Activated T-cell treated with anti-CD3 and anti-CD28 coated beads for 48 hours (primary cell): ENCODE measurements at regions not wholly inside any gene's neighbourhood (a gene's known extent, or its start where the extent isn't known, plus 50 kb on each side); places are given as distances from the start of the nearest gene placed in this dataset.

Experiments used
- DNase-seq: peaks from one replicate; pipeline ENCODE4 v3.0.0-alpha.2; 2020; ENCODE audit warnings: low read depth

DNA sequence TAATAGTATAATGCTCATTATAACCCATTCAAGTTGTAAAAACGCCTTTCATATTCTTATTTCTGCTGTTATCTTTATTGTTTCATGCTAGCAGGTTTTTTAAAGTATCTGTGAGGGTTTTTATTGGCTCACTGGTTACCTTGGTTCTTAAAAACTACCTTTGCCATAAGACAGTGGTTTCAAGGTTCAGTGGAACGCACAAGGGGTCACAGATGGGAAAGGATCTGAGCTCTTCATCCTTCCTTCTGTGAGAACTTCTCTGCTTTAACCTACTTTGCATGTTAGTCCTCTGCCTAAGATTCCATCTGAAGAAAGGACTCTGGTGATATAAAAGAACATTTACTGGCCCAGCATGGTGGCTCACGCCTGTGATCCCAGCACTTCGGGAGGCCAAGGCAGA, 492.6 kb downstream of the CD83 start:
- DNase-seq = no peak

DNA sequence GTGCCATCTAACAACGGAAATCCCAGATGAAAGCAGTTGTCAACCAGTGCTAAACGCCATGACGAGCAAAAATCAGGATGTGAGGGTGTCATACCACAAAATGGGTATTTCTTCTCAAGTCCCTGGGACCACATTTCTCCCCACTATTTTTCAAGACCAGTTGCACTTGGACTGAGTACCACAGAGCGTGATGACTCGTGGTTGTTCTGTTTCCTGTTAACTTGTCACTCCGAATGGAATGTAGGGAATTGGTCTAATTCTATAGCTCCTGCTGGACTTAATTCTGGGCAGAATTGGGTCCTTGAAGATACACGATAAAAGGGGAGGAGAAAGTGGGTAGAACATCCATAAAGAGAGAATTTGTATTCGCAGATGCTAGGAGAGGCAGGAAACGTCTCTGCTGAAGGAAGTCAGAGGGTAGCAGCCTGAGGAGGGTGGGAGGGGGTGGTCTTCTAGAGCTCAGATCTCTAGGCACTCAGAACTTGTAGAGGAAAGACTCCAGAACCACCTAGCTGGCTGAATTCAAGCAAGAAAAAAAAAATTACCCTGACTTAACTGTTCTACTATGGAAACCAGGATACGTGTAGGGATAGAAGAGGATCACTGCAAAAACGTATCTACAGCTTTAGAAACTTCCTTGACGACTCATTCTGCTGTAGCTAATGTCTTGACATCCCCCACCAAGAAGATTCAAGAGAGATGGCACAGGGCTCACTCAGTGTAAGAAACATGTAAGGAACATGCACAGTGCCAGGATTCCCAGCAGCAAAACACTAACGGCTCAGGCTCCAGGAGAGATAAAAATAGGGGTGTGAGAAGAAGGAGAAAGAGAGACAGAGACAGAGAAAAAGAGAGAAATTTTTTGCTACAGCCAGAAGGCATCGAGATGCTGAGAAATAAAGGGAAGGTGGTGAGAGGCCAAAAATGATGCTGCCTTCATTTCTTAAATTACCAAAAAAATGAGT, 494.7 kb downstream of the CD83 start:
- no peak for DNase-seq

DNA sequence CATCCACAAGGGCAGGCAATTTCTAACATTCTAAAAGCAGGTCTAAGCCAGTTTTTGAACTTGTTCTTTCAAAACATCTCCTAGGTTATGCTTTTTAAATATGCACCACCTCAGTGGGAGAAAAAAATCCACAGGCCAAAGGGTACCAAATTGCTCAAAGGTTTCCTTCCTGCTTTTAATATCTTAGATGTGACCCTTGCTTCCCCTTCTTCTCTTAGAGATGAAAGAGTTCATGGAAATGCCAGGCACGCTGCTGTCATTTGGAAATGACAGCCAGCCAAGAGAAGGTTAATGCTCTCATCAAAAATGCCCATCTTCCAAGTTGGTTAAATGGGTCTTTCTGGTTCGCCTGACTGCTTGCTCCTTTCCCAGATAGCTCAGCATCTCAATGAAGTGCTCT, 497.1 kb downstream of the CD83 start:
- DNase-seq = no peak

DNA sequence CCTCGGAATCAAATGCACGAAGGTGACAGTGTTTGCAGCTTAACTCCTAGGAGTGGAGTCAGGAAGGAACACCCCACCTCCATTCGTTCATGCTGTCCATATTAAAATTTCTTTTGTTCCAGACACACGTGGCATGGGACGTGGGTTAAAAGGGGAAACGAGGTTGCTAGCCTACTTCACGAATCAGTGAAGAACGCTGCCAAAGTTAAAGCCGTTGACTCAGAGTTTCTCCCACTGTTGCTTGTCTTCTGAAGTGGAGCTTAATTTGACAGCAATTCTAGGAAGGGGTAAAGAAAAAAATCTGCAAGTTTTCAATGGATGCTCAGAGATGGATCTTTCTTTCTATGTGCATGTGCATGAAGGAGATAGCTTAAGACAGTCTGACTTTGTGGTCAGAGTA, 499.1 kb downstream of the CD83 start:
- DNase-seq = no peak

DNA sequence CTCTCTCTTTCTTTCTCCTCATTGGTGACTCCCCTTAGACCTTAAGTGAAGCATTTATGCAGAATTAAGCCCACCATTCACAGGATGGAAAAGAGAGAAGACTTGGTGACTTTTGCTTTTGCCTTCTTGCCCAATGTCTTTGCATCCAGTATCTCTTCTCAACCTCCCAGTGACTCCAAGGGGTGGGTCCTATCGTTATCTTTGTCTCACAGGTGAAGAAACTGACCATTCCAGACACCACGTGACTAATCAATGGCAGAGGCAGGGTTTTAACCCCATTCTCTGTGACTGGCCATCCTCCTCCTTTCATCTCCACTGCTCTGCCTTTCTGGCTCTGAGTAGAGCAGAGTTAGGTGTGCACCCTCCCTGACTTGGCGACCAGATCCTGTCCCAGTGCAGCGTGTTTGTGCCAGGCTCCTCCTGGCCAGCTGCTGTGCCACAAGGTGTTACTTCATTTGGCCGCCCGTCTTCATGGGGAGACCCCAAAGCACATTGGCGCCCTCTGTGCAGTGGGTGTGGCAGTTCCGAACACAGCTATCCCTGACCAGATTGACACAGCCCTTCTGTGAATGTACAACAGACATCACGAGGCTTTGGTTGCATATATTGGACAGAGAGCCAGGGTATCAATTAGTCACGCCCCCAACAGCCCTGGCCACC, 501.3 kb downstream of the CD83 start:
- DNase-seq = no peak

DNA sequence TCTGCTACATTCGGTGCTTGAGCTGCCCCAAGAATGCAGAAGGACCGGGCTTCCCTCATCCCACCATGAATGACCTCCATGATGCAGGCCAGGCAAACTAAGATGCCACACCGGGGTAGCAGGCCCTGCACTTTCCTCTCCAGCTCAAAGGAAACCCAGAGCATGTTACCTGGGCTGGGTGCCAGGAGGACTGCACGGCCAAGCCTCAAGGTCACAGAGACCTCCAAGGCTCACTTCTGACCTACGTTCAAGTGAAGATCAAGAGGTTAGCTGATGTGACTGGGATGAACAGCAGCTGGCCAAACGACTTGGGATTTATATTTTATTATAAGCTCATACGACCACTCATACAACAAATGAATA, 501.8 kb downstream of the CD83 start:
- no peak for DNase-seq

DNA sequence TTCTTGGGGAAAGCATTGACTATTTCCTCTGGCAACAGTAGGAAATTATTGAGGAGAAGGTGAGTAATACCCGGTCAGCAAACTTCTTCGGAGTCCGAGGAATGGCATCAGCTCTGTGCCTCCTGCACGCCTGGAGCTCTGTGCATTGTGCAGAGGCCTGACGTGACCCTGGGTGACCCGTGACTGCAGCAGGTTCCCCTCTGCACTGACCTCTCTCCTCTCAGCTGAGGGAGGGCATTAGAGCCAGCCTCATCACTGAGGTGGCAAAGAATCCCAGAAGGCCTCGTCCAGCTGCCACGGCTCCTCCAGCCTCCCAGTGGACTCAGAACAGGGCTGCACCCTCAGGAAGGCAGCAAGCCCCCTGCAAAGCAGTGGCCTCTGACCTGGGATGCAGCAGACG, 502.9 kb downstream of the CD83 start:
- no peak for DNase-seq

DNA sequence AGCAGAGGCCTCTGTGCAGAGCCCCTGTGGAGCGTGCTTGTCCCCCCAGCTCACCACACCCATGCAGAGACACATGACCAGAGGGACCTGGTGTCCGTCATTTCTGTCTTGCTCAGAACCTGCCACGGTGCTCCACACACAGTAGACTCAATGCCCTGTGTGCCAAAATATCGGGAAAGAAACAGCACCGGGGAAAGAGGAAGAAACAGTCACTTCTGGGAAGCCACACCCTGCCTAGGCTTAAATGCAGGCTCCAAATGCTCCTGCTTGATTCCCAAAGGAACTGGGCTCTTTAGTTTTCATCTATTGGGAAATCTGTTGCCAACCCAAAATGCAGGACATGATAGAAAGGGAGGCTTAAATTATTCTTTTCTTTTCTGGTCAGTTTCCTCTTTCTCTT, 503.9 kb downstream of the CD83 start:
- no peak for DNase-seq

DNA sequence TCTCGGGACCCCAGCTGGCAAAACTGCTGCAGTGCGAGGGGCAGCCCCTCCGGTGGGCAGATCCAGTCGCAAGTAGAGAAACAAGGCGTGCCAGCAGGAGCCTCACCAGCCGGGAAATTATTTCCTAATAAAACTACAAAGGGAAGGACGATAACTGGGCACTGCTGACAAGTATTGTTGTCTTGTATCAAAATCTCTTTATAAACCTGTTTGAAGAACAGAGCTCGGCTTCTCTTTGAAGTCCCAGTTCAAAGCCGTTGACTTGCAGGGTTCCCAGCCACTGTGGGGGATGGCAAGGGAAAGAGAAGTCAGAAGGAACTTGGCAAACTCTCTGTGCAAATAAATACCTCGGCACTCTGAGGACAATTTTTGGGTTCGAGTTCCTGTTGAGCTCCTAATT, 504.5 kb downstream of the CD83 start:
- no peak for DNase-seq

DNA sequence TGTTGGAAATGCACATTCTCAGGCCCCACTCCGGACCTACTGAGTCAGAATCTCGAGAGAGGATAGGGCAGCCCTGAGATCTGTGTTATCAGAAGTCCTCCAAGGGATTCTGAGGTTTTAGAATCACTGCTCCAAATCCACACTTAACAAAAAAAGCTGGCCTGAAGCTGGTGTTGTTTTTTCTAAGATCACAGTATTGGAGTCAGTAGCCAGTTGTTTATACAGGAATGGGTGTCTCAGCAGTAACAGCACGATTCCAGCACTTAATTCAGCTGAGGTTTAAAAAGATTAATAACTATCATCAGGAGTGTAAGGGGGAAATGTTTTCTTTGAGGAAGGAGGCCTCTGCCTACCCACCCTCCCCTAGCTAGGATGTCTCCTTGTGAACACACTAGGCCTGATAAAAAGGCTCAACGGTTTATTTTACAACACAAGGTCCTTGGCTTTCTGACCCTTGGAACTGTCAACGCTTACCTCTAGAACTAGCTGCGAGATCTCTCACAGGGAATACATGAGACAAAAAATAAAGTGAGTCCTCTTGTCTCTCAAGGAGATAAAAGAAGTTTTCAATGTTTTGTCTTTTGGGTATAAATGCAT, 505.4 kb downstream of the CD83 start:
- DNase-seq = no peak

DNA sequence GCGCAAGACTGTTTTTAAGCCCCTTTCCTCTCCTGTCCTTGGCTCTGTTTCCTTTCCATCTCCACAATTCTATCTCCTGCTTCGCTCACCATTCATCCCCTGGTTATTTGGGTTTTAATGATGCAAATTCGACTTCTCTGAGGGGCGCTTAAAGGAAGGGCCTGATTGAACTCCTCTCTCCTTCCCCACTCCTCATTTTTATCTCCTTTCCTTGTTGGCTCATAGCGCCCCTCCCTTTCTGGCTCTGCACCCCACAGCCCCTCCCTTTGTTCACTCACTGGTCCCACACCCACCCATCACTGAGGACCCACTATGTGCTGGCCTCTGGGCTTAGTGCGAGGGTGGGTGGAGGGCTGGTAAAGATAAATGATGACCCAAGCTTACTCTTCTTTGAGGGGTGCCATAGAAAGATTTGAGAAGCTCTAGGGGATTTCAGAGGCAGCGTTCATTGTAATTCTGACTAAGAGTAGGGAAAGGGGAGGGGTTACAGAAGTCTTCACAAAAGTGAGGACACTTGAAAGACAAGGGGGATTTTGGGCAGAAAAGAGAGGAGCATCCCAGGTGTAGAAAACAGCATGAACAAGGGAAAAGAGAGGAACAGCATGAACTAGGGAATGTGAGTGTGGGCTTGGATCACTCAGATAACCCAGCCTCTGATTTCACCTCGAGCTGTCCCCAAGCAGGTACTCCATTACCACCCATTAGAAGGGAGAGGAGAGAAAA, 507.8 kb downstream of the CD83 start:
- no peak for DNase-seq

DNA sequence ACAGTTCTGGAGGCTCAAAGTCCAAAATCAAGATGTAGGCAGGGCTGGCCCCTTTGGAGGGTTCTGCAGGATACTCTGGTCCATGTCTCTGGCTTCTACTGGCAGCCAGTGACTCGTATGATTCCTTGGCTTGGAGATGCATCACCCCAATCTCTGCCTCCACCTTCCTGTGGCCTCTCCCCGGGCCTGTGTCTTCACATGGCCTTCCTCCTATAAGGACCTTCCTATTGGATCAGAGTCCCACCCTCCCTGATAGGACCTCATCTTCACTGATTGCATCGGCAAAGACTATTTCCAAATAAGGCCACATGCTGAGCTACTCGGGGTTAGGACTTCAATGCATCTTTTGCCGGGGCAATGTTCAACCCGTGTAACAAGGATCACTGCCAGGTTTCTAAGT, 509.0 kb downstream of the CD83 start:
- DNase-seq = no peak

DNA sequence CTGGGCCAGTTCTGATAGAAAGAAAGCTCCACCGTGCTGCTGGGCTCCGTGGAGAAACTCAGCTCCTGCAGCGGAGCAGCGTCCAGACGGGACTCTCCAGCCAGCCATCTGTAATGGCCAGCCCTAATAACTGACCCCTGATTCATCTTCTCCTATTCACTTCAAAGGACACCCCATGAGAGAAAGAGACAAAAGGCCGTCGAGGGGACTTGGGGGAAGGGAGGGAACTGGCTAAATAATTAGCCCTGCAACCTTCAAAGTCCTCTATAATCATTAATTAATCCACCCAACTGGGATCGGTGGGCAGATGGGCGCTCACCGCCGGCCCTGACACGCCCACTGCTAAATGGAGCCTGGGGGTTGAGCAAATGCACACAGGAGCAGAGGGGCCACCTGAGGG, 512.4 kb downstream of the CD83 start:
- no peak for DNase-seq

DNA sequence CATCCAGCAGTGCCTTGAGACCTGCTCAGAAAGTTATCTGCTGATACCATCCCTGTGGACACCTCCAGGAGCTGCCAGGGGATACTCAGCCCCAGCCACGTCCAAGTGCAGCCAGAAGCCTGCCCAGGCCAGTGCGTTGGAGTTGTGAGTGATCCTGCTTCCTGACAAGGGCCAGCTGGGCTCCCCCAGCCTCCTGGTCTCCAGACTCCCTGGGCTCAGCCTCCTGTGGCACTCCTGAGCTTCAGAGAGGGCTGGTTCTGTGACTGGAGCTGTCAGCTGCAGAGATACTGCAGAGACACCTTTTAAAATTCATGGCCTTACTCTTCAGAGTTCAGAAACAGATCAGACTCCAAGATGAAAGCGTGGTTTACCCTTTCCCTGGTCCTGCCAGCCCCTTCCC, 515.9 kb downstream of the CD83 start:
- no peak for DNase-seq

DNA sequence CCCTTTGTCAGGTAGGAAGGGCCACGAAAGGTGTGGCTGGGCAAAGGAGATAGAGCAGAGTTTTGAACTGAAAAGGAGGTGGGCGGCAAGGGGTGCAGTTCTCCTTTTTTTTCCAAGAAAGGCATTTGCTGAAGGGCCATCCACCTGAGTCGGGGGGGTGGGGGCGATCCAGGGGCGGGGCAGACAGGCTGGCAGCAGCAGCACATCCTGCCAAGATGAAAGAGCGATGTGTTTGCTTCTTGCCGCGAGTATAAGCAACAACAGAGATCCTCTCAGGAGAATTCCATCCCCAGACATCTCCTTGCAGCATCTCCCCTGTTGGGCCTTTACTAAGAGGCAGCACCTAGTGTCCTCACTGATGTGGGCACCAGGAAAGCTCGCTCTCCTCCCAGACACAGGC, 516.5 kb downstream of the CD83 start:
- no peak for DNase-seq

DNA sequence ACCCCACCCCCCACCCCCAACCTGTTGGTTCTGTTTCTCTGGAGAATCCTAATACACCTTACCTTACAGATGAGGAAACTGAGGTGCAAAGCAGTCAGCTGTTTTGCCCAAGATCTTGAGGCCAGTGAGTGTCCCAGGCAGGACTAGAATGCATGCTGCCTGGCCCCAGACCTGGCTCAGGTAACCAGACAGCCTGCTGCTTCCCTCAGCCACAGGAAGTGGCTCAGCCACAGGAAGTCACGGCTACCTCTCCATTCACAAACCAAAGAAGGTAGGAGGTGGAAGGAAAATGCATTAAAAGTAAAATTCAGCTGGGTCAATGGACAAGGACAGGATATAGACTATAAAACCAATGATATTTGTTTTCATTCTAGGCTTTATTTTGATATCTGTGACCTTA, 517.6 kb downstream of the CD83 start:
- DNase-seq = no peak

DNA sequence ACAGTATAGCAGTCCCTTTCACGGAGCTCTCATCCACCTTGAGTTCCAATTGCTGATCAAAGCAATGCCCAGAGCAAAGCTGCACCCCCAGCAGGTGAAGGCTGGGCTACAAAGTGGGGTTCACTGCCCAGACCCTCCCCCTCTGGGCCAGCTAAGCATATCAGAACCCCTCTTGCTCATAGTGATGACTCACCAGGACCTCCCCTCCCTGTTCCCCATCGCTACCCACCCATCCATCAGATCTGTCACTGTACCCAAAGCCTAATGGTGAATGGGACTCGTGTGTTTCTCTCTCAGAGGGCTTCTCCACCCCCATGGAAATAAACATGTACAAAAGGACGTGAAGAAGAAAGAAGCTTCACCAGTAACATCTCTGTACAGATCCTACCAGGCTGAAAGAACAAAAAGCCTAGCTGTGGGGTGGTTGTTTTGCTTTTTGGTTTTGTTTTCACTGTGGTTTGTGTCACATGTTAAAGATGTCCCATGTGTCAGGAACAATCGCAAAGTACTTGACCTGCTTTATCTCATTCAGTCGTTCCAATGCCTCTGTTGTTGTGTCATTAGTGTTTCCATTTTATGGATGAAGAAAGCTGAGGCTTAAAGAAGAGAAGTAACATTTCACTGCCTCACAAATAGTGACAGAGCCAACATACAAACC, 518.5 kb downstream of the CD83 start:
- DNase-seq = no peak

DNA sequence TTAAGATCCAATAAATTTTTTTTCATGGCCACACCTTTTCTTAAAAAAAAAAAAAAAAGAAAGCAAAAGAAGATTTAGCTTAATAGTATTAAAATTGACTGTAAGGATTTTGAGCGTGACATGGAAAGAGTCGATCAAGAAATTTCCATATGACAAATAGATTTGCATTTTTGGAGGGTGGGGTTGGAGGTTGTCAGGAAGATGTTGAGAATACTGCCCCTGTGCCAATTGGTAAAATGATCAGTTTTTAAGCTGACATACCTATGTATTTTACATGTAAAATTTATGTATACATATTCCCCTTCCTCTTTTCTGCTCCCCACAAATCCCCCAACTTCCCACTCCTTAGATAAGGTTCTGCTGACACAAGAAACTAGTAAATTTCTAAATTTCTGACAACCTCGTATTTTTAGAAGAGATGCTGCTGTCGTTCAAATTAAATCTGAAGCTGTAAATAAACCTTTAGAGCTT, 520.9 kb downstream of the CD83 start:
- DNase-seq = no peak

DNA sequence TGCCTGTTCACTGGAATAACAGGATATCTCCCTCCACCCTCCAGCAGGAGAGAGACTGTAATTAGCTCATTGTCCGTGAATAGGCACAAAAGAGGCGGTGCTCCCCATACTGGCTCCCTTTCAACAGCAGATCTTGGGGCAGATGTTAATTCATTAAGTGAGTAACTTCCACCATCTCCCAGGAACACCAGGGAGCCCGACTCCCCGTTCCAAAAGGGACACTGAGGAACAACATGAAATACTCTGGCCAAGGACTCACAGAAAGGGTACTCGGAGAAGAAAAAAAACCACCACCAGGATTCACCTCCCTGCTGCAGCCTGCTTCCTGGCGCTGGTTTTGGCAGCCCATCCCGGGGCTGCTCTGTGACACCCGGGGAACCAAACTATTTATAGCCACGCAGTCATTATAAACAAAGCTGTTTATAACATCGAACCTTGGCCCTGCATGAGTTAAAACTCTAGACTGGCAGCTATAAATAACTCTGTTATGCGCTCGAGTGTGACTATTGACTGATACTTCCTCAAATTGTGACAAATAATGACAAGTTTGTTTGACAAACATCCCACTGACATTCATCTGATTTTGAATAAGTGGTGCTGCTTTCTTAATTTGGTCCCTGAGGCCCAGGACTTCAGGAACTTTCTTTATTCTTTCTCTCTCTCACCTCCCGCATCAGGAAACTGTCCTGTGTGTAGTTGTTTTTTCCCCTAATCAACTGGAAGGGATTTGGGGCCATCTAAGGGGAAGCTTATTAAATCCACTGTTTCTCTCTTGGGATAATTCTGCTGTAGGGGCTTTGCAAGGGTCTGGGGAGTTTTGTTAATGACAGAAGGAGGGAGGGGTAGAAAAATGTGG, 521.6 kb downstream of the CD83 start:
- no peak for DNase-seq

DNA sequence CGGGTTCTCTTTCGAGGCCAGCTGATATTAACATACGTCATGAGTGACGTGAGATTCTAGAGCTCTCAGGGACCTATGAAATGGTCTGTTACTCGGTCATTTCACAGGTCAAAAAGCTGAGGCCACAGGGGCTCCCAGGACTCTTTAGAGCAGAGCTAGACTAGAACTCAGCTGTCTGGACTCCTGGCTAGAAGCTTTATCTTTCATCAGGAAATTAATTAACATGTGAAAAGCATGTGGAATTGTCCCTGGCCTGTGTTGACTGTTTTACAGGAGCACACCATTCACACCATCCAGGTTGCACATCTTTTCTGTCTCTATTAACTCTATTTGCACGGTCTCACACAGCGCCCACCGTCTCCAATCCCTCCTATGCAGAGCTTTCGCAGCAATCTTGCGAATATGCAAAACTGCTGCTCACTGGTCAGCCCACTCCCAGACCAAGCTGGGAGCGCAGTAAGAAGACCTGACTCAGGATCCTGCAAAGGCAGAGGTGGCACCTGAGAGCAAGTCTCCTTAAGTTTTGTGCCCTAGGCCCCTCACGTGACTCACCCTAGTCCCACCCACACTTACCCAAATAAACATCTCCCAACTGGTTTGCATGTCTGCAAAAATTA, 522.5 kb downstream of the CD83 start:
- no peak for DNase-seq

DNA sequence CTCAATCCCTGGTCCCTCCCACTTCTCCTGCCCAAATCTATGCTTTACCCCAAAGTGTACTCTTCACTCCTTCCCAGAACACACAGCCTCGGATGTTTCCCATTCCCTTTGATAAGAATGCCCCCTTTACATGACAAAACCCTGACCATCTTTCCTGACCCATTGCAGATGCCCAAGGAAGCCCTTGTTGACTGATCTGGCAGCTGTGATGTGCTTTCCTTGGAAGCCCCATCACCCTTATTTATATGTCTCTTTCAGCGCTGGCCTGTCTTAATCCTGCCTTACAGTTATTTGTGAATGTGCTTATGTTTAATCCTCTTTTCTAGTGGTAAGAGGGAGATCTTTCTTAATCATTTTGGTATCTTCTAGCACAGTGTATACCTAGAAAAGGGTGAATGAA, 523.1 kb downstream of the CD83 start:
- no peak for DNase-seq
